ENCODE measurements at regions not wholly inside any gene's neighbourhood (a gene's known extent, or its start where the extent isn't known, plus 50 kb on each side); places are given as distances from the start of the nearest gene placed in this dataset.

DNA sequence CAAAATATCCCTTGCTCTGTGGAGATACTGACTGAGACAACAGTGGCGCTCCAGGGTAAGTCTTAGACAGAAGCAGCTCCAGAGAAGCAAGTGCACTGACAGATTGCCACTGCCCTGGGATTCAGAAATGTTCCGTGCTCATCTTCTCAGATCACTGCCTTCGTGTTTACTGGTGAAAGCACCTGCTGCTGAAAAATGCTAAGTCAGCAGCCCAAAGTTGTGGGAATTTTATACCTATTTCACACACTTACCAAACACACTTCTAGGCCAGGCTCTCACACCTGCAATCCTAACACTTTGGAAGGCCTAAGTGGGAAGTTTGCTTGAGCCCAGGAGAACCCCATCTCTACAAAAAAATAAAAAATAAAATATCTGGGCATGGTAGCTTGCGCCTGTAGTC lies 63.2 kb upstream of the DLX6 start:
- no peak for DNase-seq (ENCODE audit: low read depth, low spot score)
- POLR2A ChIA-PET = no interaction called here
- TF ChIP-seq, protein P1, sequence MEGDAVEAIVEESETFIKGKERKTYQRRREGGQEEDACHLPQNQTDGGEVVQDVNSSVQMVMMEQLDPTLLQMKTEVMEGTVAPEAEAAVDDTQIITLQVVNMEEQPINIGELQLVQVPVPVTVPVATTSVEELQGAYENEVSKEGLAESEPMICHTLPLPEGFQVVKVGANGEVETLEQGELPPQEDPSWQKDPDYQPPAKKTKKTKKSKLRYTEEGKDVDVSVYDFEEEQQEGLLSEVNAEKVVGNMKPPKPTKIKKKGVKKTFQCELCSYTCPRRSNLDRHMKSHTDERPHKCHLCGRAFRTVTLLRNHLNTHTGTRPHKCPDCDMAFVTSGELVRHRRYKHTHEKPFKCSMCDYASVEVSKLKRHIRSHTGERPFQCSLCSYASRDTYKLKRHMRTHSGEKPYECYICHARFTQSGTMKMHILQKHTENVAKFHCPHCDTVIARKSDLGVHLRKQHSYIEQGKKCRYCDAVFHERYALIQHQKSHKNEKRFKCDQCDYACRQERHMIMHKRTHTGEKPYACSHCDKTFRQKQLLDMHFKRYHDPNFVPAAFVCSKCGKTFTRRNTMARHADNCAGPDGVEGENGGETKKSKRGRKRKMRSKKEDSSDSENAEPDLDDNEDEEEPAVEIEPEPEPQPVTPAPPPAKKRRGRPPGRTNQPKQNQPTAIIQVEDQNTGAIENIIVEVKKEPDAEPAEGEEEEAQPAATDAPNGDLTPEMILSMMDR (IDR thresholded peaks at IDR 0.05; ENCODE audit: insufficient read depth, low read length, missing control alignments) = no peak
- CTCF ChIA-PET = no interaction called here
- H3K4me3 ChIP-seq (ENCODE audit: low read depth, low read length) = no peak overlapping the region

GRCh38 chr7:96949766-96950165 lies 55.6 kb upstream of the DLX6 start:
- peak; percentile 4 for DNase-seq (ENCODE audit: low read depth, low spot score)
- POLR2A ChIA-PET = no interaction called here
- CTCF ChIA-PET = no interaction called here
- H3K4me3 ChIP-seq (ENCODE audit: low read depth, low read length) = no peak overlapping the region
- TF ChIP-seq, protein P1 (IDR thresholded peaks at IDR 0.05; ENCODE audit: insufficient read depth, low read length, missing control alignments) = no peak

DNA sequence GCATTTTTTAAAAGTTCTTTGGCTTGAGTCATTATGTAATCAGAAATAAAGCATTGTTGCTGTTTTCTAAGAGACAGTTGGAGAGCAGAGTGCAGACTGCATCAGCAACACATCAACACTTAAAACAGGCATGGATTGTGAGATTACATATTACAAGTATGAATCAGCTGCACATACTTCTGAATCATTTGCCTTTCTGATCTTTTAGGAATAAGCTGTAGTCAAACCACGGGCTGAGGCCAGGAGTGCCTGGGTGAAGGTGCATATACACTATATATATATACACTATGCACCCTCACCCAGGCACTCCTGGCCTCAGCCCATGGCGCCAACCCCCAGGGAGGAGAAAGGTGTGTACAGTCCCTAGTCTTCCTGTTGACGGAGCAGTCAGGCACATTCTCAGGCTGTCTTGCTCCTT lies 52.4 kb upstream of the DLX6 start:
- ChIA-PET CTCF (no interaction called here), POLR2A (no interaction called here)
- DNase-seq (ENCODE audit: low read depth, low spot score) = peak; percentile 36
- TF ChIP-seq, protein P1 (IDR thresholded peaks at IDR 0.05; ENCODE audit: insufficient read depth, low read length, missing control alignments) = no peak
- H3K4me3 ChIP-seq (ENCODE audit: low read depth, low read length) = no peak overlapping the region

DNA sequence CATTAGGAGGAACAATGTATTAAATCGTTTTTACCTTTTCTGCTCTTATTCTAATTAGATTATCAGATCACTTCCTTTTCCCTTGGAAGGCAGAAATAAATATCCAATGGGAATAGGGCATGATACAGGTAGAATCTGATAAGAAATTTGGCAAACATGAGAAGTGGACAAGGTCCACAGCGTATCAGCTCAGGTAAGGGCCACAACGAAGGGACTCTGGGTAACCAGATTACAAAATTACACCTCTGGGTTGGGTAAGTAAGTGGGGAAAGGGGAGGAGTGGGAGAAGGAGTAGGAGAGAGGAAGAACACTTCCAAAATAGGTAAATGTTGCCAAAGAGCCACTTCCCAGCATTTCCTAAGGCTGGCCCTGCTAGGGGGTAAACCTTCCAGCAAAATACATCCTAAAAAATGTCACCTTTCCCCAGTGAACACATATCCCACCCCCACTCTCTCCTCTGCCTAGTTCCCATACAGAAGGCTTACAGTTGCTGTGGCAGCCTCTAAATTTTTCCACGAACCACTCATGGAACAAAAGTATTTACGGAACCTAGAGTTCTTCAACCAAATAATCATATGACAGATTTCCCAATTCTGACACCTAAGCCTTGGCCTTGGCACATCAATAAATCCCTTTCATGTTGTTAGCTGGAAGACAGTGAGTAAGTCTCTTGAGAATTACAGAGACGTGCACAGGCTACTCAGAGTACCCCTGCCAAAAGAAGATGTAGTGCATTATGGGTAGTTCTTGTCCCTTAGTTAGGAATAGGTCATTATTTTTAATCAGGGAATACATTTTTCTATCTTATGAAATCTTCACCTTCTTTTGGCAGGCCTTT lies 51.5 kb upstream of the DLX6 start:
- TF ChIP-seq, protein P1 (IDR thresholded peaks at IDR 0.05; ENCODE audit: insufficient read depth, low read length, missing control alignments) = no peak
- POLR2A ChIA-PET = no interaction called here
- DNase-seq (ENCODE audit: low read depth, low spot score) = no peak
- no peak overlapping the region for H3K4me3 ChIP-seq (ENCODE audit: low read depth, low read length)
- CTCF ChIA-PET = no interaction called here
